Keratinocyte (primary cell): ENCODE measurements at regions not wholly inside any gene's neighbourhood (a gene's known extent, or its start where the extent isn't known, plus 50 kb on each side); places are given as distances from the start of the nearest gene placed in this dataset.

Experiments used
- DNase-seq: peaks from one replicate; pipeline ENCODE4 v3.0.0-alpha.2; 2011; ENCODE audit warnings: low read depth, missing footprints, low spot score
- FAIRE-seq: peaks from 2 replicates; lab custom pipeline; 2011; peaks lifted over from hg19 to GRCh38; lab: Jason Lieb, UNC
- H2AFZ ChIP-seq: 2 replicates; pipeline ENCODE4 v1.6.0; 2012; ENCODE audit warnings: low read length, control low read depth, inconsistent platforms; ENCODE audit not compliant: control insufficient read depth
- H3K27ac ChIP-seq: 2 replicates; pipeline ENCODE4 v1.5.1; 2011; ENCODE audit warnings: low read length; ENCODE audit not compliant: control insufficient read depth, insufficient read depth
- H3K27me3 ChIP-seq: 3 replicates; pipeline ENCODE4 v1.6.0; 2011; ENCODE audit warnings: low read length; ENCODE audit not compliant: control insufficient read depth, insufficient read depth; ENCODE audit errors: extremely low read depth
- H3K36me3 ChIP-seq, 2 experiments: 2 replicates in 1 of 2; 3 replicates in 1 of 2; pipeline ENCODE4 v1.5.1; 2011; ENCODE audit warnings: low read length in 2 of 2, mild to moderate bottlenecking in 1 of 2; ENCODE audit not compliant: control insufficient read depth in 2 of 2, insufficient read depth in 2 of 2; ENCODE audit errors: extremely low read depth in 1 of 2
- H3K4me1 ChIP-seq: 3 replicates; pipeline ENCODE4 v1.5.1; 2011; ENCODE audit warnings: low read length; ENCODE audit not compliant: control insufficient read depth, insufficient read depth; ENCODE audit errors: extremely low read depth
- H3K4me2 ChIP-seq: 3 replicates; pipeline ENCODE4 v1.6.0; 2011; ENCODE audit warnings: low read depth, low read length; ENCODE audit not compliant: control insufficient read depth, insufficient read depth; ENCODE audit errors: extremely low read depth
- H3K4me3 ChIP-seq, 3 experiments: fragments of 200-600 bp in 1 of 3; sonication (generic) in 1 of 3; 2 replicates in 2 of 3; 3 replicates in 1 of 3; pipeline ENCODE4 v1.5.1; 2011 to 2016; ENCODE audit warnings: low read length in 3 of 3, mild to moderate bottlenecking in 3 of 3, control low read depth in 2 of 3, inconsistent platforms in 1 of 3, low read depth in 1 of 3, mixed read lengths in 1 of 3, mixed run types in 1 of 3, moderate library complexity in 1 of 3; ENCODE audit not compliant: control insufficient read depth in 2 of 3, insufficient read depth in 2 of 3; ENCODE audit errors: extremely low read depth in 1 of 3
- H3K79me2 ChIP-seq: 2 replicates; pipeline ENCODE4 v1.6.0; 2012; ENCODE audit warnings: low read length; ENCODE audit not compliant: control insufficient read depth, insufficient read depth
- H3K9ac ChIP-seq: 3 replicates; pipeline ENCODE4 v1.6.0; 2011; ENCODE audit warnings: low read length; ENCODE audit not compliant: control insufficient read depth, insufficient read depth; ENCODE audit errors: extremely low read depth
- H3K9me1 ChIP-seq: 3 replicates; pipeline ENCODE4 v1.6.0; 2011; ENCODE audit warnings: low read length; ENCODE audit not compliant: control insufficient read depth, insufficient read depth; ENCODE audit errors: extremely low read depth
- H3K9me3 ChIP-seq: 2 replicates; pipeline ENCODE4 v1.5.1; 2012; ENCODE audit warnings: low read depth, low read length; ENCODE audit not compliant: control insufficient read depth
- H4K20me1 ChIP-seq: 3 replicates; pipeline ENCODE4 v1.6.0; 2011; ENCODE audit warnings: low read length; ENCODE audit not compliant: control insufficient read depth, insufficient read depth; ENCODE audit errors: extremely low read depth
- EZH2 ChIP-seq: IDR thresholded peaks from one replicate; pipeline ENCODE4 v1.6.1; 2012; ENCODE audit warnings: inconsistent platforms, mild to moderate bottlenecking, low read length, moderate library complexity
- dilution Hi-C: fragments of 300-500 bp; cut with MboI; formaldehyde crosslinking; loops from one replicate; pipeline ENCODE4 v1.7.0; 2020; ENCODE audit warnings: low sequenced_read_pairs; ENCODE audit not compliant: extremely low pct_ligation_motif_present
- TF ChIP-seq, protein P1 (sequence below), 3 experiments: IDR thresholded peaks in 1 of 3; conservative IDR thresholded peaks in 1 of 3; optimal IDR thresholded peaks in 1 of 3; 2 replicates in 2 of 3; 3 replicates in 1 of 3; pipeline versions ENCODE3 to v1.5.1; 2011; ENCODE audit warnings: low read length in 3 of 3, mild to moderate bottlenecking in 3 of 3, moderate library complexity in 2 of 3, control low read depth in 1 of 3, inconsistent platforms in 1 of 3; ENCODE audit not compliant: insufficient read depth in 2 of 3; ENCODE audit errors: extremely low read depth in 1 of 3

DNA sequence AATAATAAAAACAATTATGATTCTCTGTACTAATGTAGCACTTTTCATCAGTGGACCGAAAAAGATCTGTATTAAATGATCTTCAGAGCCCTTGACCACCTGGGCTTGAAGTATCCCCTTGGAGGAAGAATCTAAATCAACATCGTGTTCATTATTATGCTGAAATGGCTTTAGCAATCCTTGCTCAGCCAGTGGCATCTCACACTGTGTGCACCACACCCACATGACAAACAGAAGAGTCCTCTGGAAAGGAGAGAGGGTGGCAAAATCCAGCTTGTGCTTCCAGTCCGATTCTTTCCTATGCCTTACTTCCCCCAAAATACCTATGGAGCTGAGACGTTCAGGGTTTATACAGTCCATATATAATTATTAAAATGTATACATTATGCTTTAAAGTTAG, 318.5 kb upstream of the RUNX1 start:
- Histone ChIP-seq H3K9me1 (no peaks in the 10 kb centered on the region), H3K27ac (no peak overlapping the region), H3K27me3 (no peaks in the 10 kb centered on the region), H4K20me1 (no peaks in the 10 kb centered on the region), H3K4me3 (no peak overlapping the region), H3K36me3 (no peaks in the 10 kb centered on the region), H3K4me1 (no peaks in the 10 kb centered on the region), H3K79me2 (no peaks in the 10 kb centered on the region), H3K9me3 (no peaks in the 10 kb centered on the region), H2AFZ (no peak overlapping the region), H3K9ac (no peak overlapping the region), H3K4me2 (no peak overlapping the region)
- dilution Hi-C loops: no loop called here
- DNase-seq (no peak), FAIRE-seq (no peak)
- no peak for TF ChIP-seq EZH2
- TF ChIP-seq, protein P1, sequence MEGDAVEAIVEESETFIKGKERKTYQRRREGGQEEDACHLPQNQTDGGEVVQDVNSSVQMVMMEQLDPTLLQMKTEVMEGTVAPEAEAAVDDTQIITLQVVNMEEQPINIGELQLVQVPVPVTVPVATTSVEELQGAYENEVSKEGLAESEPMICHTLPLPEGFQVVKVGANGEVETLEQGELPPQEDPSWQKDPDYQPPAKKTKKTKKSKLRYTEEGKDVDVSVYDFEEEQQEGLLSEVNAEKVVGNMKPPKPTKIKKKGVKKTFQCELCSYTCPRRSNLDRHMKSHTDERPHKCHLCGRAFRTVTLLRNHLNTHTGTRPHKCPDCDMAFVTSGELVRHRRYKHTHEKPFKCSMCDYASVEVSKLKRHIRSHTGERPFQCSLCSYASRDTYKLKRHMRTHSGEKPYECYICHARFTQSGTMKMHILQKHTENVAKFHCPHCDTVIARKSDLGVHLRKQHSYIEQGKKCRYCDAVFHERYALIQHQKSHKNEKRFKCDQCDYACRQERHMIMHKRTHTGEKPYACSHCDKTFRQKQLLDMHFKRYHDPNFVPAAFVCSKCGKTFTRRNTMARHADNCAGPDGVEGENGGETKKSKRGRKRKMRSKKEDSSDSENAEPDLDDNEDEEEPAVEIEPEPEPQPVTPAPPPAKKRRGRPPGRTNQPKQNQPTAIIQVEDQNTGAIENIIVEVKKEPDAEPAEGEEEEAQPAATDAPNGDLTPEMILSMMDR (optimal IDR thresholded peaks at IDR 0.05 in 1 of 3, IDR thresholded peaks at IDR 0.05 in 1 of 3, conservative IDR thresholded peaks at IDR 0.05 in 1 of 3; ENCODE audit: extremely low read depth in 1 of 3, insufficient read depth in 2 of 3, low read length in 3 of 3): no peak

GRCh38 chr21:35366394-35367080, 317.4 kb upstream of the RUNX1 start:
- Histone ChIP-seq H3K9me1 (no peaks in the 10 kb centered on the region), H3K4me1 (no peaks in the 10 kb centered on the region), H3K27me3 (no peaks in the 10 kb centered on the region), H3K4me3 (no peak overlapping the region), H2AFZ (no peak overlapping the region), H3K9me3 (no peaks in the 10 kb centered on the region), H3K27ac (no peak overlapping the region), H3K4me2 (no peak overlapping the region), H3K79me2 (no peaks in the 10 kb centered on the region), H3K36me3 (no peaks in the 10 kb centered on the region), H3K9ac (no peak overlapping the region), H4K20me1 (no peaks in the 10 kb centered on the region)
- dilution Hi-C loops: no loop called here
- TF ChIP-seq, protein P1 (optimal IDR thresholded peaks at IDR 0.05 in 1 of 3, IDR thresholded peaks at IDR 0.05 in 1 of 3, conservative IDR thresholded peaks at IDR 0.05 in 1 of 3; ENCODE audit: extremely low read depth in 1 of 3, insufficient read depth in 2 of 3, low read length in 3 of 3): no peak
- no peak for TF ChIP-seq EZH2
- DNase-seq (no peak), FAIRE-seq (no peak)
